LoVo (cell line): ENCODE measurements at regions not wholly inside any gene's neighbourhood (a gene's known extent, or its start where the extent isn't known, plus 50 kb on each side); places are given as distances from the start of the nearest gene placed in this dataset.

ENCODE experiments used
- DNase-seq: peaks from one replicate; pipeline ENCODE4 v3.0.0-alpha.2; 2016; ENCODE audit warnings: low spot score

DNA sequence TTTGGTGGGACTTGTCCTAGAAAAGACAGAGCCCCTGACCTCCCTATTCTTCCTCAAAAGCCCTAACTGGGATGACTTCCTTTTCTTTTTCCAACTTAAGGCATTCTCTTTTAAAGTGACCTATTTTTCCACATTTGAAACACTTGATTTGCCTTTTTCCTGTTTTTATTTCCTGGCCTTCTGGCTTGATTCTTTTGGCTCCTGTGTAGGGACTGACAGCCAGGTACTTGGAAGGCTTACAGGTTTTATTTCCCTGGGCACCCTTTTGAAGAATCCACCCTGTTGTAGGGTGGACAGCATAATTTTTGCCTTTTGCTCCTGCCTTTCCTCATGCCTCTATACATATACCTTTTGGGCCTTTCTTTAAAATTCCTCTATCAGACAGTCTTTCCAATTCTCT is 271.0 kb upstream of the AMELY start:
- no peak for DNase-seq

DNA sequence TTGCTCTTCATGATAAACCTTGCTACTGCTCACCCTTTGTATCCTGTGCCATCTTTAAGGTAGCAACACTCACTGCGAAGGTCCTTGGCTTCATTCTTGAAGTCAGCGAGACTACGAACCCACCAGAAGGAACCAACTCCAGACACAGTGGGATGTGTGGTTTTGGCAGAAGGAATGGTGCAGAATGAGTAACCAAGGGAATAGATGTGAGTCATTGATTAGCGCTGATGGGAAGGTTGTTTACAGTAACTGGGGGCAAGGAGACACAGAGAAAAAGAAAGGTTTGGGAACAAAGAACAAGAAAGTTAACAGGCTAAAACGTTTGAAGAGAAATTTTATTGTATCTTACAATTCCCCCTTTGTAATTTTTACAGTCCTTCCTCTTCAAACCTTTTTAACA is 266.1 kb upstream of the AMELY start:
- no peak for DNase-seq

DNA sequence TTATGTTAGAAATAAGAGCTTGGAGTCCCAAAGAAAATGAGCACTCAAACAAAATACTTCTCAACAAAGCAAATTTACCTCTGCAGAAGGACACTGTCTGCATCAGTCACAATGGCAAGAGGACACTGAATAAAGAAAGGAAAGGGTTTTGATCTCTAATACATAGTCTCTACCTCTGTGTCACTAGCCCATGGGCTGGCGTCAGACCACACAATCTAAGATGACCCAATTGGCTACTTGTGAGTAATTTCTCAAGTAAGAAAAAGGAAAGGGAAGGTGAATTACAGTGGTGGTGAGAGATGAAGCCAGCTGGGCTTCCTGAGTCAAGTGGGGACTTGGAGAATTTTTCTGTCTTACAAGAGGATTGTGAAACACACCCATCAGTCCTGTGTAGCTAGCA is 257.9 kb upstream of the AMELY start:
- no peak for DNase-seq

DNA sequence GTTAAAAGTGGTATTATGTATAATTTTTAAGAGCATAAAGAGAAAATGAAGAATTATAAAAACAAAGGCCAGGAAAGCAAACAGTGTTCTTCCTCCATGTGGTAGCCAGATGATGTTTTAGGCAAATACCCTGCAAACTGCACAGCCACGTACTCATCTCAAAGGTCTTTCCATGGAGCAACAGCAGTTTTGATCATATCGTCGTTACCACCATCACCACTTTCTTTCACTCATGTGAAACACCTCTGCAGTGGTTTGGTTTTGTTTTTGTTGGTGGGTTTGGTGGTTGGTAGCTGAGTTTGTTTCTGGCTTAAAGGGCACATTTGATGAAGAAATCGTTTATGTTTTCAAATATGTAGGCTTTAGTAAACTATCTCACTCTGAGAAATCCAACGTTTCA is 229.9 kb upstream of the AMELY start:
- DNase-seq, result no peak
